HG03575 (cell line): ENCODE measurements at regions not wholly inside any gene's neighbourhood (a gene's known extent, or its start where the extent isn't known, plus 50 kb on each side); places are given as distances from the start of the nearest gene placed in this dataset.
A peak's percentile ranks its signal among the peaks of the same experiment; 100 is the strongest.
"Not testable (repeated sequence)": the region's sequence is repeated elsewhere in the genome, so short reads cannot be mapped to it uniquely, and the experiment has no call there.

Experiments
- ATAC-seq: cut with Tn5 transposase; IDR thresholded peaks from one replicate; pipeline ENCODE4 v1.9.1; 2021; ENCODE audit not compliant: unreplicated experiment, insufficient number of reproducible peaks, low FRiP score; ENCODE audit errors: extremely low read depth

GRCh38 chr12:38384816-38385378 is 68.3 kb downstream of the ALG10B start:
- ATAC-seq = no peak

GRCh38 chr12:38385486-38385885 is 68.9 kb downstream of the ALG10B start:
- no peak for ATAC-seq

DNA sequence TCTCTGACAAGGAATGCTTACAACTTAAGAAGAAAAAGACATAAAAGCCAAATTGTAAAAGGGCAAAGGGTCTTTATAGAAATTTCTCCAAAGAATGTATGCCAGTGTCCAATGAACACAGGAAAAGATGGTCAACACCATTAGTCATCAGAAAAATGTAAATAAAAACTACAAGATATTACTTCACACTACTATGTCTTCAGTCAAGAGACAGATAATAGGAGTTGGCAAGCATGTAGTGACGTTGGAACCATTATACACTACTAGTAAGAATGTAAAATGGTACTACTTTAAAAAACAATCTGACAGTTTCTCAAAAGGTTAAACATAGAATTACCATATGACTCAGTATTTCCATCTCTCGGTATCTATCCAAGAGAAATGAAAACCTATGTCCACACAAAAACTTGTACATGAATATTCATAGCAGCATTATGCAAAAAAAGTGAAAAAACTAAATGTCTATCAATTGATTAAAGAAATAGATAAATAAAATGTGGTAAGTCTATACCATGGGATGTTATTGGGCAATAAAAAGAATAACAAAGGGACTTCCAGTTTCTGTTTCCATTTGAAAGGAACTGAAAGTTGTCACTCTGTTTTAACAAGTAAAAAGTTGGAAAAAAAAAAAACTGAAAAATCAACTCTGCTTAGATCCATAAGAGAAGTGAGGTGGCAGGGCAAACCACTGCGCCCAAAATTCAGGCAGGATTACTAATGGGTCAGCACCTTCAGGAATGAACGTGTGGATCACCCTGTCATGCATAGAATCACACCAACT is 69.8 kb downstream of the ALG10B start:
- peak; percentile 35 for ATAC-seq

- no peak for ATAC-seq
Observed at GRCh38 chr12:38389614-38390013, 73.0 kb downstream of the ALG10B start.

GRCh38 chr12:38391007-38391406 is 74.4 kb downstream of the ALG10B start:
- no peak for ATAC-seq

- ATAC-seq = no peak
Observed at GRCh38 chr12:38392554-38393144, 76.1 kb downstream of the ALG10B start.

DNA sequence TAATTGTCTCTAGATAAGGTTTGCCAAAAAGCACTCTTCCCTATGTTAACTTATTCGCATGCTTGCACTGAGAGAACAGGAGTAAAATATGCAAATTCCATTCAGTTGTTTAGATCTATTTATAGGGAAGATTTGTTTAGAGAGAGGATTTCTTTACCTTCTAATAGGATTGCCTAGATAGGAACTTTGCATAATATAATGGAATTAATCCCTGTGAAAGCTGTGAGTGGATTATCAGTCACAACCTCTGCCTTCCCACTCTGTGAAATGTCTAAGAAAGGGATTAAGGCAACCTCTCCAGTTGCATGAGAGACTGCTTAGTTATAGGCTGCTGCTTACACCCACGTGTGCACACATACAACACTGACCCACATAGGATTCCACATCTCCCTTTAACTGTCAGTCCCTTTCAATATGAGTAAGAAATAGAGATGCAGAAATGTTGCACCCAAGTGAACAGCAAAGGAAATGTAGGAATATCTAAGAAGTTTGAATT is 83.2 kb downstream of the ALG10B start:
- no peak for ATAC-seq

- ATAC-seq = no peak
Observed at GRCh38 chr12:38402811-38403210, 86.2 kb downstream of the ALG10B start.

DNA sequence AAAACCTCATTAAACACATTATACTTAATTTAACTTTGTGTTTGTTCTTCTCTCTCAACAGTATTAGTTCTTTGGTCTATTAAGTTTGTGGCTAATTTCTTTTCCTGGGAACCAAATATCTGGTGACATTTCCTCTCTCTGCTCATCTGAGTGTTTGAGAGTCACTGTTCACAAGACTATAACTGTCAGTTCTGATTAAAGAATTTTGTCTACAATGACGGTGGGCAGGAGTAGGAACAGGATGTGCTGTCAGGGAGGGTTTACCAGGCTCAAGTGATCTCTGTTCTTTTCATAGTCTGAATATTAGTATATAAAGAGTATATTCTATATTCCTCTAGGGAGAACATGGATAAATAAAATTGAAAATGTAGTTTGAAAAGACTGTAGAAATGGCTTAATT is 92.9 kb downstream of the ALG10B start:
- no peak for ATAC-seq

GRCh38 chr12:38411426-38411825 is 94.9 kb downstream of the ALG10B start:
- no peak for ATAC-seq

- no peak for ATAC-seq
Observed at GRCh38 chr12:38411946-38412345, 95.4 kb downstream of the ALG10B start.

GRCh38 chr12:38417101-38417500 is 100.5 kb downstream of the ALG10B start:
- ATAC-seq = no peak

GRCh38 chr12:38424436-38424835 is 107.9 kb downstream of the ALG10B start:
- ATAC-seq = no peak

DNA sequence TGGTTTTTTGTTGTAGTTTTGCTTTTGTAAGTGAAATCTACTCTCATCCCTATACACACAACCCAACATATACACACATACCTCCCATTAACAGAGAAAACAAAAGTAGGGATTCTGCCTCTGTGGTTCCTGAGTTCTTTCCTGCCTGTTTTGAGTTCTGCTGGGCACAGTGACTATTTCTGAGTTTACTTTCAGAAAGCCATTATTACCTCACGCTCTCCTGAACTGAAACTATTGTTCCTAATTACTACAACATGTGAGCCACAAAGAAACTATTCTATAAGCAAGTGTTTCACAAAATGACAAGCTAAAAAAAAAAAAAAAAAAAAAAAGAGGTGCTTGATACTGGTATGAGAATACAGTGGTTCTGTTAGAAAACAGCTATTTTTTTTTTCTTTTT is 110.9 kb downstream of the ALG10B start:
- ATAC-seq = no peak

DNA sequence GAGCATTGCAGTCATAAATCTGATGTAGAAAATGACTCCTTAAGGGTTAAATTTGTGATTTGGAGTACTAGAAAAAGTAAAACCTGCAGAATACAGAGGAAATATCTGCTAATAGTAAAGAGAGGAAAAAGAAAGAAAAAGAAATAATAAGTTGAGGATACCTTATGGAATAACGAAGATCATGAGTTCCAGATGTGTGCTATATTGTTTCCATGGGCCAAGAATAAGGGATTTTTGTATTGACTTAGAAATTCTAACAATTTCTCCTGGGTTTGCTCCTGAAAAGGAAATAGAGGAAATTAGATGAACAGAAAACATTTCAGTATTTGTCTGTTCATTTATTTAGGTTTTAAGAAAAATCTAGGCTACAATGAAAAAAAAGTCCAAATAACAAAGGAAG is 115.3 kb downstream of the ALG10B start:
- ATAC-seq = no peak

GRCh38 chr12:38441871-38442281 is 125.3 kb downstream of the ALG10B start:
- not testable (repeated sequence) for ATAC-seq

GRCh38 chr12:38445040-38445439 is 128.5 kb downstream of the ALG10B start:
- ATAC-seq = no peak

DNA sequence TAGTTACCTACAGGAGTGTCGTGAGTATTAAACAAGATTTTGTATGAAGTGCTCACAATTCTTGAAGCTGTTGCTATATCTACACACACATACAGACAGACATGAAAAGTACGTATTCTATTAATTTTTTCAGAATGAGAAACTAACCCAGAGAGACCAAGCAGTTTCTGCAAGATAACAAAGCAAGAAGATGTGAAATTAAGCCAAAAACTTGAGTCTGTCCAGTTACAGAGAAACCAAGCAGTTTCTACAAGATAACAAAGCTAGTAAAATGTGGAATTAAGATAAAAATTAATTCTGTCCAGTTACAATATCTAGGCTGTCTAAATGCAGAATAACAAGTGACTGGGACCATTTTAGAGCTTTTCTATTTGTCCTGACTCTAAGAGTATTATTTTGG is 132.4 kb downstream of the ALG10B start:
- ATAC-seq = no peak

- ATAC-seq = no peak
Observed at GRCh38 chr12:38456537-38457120, 140.1 kb downstream of the ALG10B start.

DNA sequence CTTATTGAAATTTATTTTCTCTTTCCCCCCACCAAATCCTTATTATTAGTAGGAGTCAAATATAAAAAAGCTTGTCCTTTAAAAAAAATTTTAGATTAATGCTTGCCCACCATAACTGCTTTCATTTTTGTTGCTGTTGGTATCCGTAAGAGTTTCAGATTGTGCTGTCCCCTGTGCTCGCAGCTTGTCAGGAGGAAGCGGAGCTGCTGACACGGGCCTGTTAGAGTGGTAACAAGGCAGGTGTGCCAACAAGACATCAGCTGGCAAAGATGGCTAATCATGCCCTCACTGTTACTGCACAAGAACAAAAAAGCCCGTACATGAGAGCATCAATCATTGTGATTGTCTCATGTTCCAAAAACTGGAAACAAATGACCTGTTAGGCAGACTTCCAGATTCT is 148.4 kb downstream of the ALG10B start:
- no peak for ATAC-seq
